Inferior parietal cortex (tissue), 1 donor: ENCODE measurements at regions not wholly inside any gene's neighbourhood (a gene's known extent, or its start where the extent isn't known, plus 50 kb on each side); places are given as distances from the start of the nearest gene placed in this dataset.

Experiments used
- DNase-seq: peaks from one replicate; pipeline ENCODE4 v3.0.0-alpha.2; 2016; ENCODE audit errors: extremely low spot score

DNA sequence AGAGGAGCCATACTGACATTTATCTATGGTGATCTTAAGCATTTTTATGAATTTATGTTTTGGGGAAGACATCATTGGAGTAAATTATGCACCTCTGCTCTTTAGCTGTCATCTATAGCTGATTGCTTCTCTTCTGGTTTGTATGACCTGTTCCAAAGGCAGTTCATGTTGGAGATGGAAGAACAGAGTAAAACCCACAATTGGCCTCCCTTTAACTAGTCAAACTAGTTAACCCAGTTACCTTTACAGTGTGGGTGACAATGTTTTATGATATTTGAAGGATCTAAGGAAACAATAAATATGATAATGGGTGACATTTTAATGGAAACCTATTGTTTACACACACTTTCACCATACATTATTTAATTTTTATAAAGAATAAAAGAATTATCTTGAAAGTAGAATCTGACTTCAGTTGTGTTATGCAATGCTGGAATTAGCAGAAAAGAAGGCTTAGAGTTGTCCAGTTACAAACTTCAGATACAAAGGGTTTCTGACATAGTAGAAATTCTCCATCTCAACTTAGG lies 263.5 kb downstream of the NFKBIZ start:
- DNase-seq, result no peak

DNA sequence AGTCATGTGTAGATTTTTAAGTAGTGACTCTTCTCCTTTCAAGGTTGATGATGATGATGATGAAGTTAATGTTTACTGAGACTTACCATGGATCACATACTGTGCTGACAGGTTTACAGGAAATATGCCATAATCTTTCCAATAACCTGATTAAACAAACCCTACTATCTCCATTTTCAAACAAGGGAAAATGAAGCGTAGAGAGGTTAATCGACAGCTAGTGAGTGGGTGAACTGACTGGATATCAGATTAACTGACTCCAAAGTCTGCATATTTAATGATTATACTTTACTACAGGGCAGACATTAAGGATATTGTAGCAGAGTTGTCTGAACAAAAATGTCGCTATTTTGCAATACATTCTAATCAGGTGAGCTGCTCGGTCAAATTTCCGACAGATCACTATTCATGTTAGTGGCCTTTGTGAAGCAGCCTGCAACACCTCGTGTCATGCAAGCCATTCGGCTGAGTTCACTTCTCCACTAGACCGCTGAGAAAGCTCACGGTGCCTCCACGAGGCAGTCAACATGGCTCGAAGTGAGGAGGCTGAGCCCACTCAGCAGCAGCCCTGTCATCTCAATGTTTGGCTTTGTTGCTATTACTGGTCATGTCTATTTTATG lies 264.2 kb downstream of the NFKBIZ start:
- no peak for DNase-seq

DNA sequence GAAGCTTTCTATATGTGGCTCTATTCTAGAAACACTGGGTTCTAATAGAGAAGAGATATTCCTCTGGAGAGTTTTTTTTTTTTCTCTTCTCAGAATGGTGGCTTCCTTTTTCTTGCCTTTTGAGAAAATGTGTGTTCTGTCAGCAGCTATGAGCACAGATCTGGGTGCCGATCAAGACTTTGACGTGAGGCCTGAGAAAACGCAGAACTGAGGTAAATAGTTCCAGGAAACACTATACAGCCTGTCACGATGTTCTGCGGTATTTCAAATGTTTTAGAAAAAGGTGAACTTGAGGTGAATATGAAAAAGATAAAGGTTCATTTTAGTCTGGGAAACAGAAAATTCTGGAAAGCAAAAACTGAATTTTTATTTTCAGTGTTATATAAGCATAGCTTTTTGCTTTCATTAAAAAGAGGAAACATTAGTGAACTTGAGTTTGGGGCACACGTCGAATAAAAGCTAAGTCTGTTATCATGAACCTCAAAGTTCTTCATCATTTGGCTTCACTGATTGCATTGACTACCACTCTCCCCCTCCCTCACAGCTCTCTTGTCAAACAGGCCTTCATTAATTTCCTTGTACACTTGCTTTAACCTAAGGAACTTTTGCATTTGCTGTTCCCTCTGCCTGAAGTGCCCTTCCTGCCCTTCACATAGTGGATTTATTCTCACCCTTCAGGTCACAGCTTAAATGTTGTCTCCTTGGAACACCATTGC lies 265.1 kb downstream of the NFKBIZ start:
- no peak for DNase-seq

DNA sequence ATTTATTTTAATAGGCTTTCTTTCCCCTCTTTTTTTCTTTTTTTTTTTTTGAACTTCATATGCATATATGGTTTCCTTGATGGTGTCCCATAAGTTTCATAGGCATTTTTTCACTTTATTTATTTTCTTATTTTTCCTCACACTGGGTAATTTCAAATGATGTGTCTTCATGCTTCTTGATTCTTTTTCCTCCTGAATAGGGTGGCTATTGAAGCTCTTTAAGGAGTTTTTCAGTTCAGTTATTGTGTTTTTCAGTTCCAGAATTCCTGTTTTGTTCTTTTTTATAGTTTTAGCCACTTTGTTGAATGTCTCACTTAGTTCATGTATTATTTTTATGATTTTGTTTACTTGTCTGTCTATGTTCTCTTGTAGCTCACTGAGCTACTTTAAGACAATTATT lies 273.2 kb downstream of the NFKBIZ start:
- no peak for DNase-seq

DNA sequence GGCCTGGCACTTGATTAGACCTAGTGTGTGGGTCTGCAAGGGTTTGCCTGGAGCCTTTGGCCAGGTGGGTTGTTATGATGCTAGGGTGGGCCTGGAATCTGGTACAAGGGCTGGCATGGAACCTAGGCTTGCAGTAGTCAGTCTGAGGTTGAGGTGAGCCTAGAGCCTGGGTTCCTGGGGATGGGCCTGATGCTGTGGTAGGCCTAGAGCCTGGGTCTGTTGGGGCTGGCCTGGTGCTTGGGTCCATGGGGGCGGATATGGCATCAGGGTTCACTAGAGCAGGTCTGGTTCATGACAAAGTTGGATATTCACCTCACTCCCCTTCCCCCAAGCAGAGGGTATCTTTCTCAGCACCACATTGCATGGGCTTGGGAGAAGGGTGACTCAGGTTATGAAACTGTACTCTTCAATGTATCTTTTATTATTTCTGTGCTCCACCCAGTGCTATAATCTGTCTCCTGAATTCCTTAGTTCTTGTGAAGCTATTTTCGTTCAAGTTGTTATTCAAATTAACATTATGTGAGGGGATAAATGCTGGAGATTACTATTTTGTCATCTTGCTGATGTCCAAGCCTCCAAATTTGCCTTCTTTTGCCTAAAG lies 274.4 kb downstream of the NFKBIZ start:
- DNase-seq, result no peak

DNA sequence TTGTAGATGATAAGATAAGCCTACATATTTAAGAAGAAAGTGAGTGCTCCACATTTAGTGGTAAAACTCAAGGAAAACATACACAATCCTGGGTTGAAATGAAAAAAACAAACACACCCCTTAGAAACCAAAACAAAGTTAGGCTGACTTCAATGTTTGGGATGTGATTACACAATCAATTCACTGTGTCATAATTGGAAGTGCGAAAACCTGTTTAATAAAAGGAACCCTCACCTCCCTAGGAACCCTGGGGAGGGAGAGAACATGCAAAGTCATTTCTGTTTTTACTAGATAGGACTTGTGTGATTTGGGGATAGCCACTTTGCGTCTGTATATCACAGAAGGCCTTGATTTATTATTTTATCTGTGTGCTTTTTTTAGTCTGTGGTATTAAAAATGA lies 275.0 kb downstream of the NFKBIZ start:
- no peak for DNase-seq

DNA sequence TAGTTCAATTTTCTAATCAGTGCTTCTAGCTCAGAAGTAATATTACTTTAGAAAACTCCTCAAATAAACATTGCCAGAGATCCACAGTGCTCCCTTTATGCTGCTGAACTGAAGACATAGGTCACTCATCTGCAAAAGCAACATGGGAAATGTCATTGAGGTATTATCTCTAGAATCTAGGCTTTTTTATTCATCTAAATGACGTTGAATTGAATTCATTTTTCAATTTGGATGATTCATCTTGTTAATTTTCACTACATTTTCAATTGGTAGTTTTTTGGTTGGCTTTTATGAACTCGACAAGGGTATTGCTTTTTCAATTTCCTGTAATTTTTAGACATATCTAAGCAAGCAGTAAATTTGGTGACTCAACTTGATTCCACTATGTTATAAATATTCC lies 275.4 kb downstream of the NFKBIZ start:
- DNase-seq, result no peak

DNA sequence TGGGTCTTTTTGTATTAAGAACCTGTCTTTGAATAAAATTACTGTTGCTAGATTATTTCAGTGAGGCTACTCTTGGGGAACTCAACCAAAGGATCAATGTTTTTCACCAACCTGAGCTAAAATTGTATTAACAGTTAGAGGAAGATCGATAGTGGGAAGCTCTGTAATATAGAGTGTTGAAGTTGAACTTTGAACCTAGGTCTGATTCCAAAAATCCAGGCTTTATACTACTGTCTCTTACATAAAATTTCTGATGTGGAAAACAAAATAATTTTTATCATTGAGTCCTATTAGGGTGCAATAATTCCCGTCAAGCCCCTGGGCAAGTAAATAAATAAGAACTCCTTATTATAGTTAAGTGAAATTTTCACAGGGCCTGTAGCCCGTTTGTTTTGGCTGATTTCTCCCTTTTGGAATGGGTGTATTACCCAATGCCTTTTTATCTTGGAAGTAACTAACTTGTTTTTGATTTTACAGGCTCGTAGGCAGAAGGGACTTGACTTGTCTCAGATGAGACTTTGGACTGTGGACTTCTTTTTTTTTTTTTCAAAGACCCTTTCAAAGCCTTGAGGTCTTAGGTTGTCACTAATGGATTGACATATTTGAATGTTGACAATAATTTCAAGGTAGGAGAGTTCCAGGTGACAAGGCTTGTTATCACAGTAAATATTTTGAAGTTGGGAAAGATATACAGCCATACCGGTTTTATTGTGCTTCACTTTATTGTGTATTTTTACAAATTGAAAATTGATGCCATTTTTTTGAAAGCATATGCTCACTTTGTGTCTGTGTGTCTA lies 276.1 kb downstream of the NFKBIZ start:
- no peak for DNase-seq

DNA sequence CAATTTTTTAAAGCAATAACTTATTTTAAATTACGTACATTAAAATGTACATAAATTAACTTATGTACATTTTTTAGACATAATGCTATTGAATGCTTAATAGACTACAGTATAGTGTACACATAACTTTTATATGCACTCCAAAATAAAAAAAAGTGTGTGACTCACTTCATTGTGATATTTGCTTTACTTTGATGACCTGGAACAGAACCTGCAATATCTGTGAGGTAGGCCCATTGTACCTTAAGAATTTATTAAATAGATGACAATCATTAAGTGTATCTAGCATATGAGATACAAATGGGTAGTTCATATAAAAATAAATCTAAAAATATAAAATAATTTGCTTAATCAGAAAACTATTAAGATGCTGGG lies 276.7 kb downstream of the NFKBIZ start:
- DNase-seq, result no peak

DNA sequence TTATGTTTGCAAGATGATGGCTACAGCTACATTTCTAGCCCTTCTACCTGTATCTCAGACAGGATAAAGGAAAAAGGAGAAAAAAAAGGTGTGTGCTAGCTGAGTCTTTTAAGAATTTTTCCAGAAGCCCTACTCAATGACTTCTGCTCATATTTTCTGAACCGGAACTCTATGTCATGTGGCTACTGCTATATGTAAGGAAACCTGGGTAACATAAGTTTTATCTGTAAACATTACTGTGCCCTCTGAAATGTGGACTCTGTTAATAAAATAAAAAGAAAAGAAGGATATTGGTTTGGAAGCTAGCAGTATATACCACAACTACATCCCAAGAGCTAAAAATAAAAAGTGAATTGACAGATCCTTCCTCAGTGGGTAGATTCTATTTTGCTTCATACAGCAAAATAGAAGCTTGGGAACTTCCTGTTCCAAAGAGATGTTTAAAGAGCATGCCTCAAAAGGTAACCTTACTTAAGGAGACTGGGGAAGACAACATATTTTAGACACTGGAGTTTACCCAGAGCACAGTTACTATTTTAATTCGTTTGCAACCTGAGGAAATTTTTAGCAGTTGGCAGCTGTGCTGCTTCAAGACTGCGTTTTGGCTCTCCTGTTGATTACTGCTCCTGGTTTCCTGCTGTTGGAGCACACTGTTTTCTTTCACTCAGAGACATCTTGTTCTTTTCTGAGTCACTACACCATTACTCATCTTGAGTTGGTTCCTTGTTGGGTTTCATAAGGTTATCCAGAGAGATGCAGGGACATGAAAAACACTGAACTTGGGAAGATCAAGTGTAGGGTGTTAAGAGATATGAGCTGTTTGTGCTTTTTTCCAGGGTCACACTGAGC lies 280.7 kb downstream of the NFKBIZ start:
- peak; percentile 69 for DNase-seq

DNA sequence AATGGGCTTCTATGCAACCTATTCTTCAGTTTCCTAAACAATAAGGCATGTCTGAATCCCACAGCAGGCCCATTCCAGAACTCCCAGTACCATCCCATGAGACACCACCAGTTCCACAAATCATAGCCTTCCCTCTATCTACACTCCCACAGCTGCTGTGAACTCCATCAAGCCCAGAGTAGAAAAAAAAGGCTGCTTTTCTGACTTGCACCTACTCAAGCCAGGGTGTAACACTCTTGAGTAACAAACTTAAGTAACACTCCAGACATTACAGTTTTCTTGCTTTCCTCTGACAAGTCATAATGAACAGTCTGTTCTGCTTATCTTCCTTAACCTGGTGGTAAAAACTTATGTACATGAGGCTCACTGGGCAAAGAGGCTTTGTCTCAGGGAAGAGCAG lies 283.1 kb downstream of the NFKBIZ start:
- DNase-seq, result no peak

DNA sequence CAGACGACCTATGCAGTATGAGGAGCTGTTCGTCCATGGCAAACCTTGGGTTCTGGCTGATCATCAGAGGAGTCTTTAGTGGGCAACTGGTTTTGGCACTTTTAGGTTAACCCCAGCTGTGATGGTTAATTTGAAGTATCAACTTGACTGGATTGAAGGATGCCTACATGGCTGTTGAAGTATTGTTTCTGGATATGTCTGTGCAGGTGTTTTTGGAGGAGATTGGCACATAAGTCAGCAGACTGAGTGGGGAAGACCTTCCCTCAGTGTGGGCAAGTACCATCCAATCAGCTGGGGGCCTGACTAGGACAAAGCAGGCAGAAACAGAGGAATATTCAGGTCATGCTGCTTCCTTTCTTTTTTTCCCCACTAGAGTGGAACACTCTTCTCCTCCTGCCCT lies 284.1 kb downstream of the NFKBIZ start:
- DNase-seq, result no peak

DNA sequence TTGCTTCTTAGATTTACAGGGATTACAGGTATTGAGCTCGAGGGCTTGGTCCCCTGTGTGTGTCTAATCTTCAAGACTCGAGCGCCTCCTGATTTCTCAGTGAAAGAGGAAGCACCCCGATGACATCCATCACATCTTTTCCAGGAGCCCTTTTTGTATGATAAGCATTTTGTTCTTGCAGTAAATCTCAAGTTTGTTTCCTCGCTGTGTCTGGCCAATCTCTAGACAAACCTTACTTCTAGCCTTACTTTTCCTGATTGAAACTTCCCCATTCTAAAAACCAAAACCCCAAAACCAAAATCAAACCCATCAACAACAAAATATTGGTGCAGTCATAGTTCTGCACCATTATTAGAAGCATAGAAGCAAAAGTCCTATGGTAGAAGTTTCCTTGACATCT lies 286.0 kb downstream of the NFKBIZ start:
- DNase-seq, result no peak

DNA sequence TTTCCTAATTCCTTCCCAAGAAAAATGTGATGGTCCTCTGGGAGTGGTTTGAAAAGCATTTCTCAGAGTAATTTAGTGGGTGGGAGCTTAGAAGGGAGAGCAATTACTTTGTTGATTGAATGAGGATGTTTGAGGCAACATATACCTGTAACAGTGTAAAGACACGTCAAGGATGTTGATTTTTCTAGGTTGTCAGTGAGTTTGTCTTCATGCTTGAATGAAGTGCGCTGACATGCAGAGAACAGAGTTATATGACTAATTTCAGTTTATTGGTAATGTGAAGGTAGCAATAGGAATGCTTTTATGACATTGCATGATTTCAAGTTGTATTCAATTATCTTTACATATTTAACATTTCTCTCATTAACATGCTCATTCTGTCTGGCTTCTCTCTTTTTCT lies 286.9 kb downstream of the NFKBIZ start:
- no peak for DNase-seq

DNA sequence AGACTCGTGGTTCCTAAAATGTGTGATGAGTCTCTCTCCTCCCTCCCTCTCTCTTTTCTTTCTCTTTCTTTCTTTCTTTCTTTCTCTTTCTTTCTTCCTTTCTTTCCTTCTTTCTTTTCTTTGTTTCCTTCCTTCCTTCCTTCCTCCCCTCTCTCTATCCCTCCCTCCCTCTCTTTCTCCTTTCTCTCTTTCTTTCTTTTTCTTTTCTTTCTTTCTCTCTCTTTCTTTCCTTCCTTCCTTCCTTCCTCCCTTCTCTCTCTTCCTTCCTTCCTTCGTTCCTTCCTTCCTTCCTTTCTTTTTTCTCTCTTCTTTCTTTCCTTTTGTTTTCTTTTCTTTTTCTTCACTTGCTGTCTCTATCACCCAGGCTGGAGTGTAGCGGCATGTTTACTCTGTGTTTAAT lies 290.8 kb downstream of the NFKBIZ start:
- DNase-seq, result no peak

DNA sequence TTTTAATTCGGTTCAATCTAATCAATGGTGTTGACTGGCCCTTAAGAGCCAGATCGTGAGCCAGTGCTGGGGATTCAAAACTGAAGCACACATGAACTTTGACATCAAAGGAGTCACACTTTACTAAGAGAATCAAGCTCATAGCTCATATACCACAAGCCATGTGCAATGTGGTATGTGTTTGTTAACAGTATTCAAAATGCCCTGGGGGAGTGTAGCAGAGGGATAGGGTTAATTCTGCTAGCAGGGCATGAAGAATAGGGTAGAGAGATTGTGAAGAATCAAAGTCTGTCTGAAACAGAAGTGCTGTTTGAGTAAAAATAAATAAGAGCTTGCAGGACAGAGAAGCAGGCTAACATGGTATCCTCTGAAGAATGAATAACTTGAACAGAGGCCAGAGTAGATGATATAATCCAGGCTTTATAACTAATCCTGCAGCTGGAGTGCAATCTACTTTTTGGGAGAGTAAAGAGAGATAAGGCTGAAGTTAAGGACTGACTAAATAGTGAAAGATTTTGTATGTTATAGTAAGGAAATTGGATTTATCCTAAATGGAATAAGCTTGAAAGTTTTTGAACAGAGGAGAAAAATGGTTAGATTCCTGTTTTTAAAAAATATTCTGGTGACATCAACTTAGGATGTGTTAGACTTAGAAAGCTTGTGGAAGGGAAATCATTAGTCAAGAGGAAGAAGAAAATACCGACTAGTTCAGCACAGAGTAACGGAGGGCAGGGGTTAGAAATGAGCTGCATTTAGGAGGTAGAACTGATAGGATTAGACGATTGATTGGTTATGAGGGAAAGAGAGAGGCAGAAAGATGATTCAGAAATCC lies 292.0 kb downstream of the NFKBIZ start:
- no peak for DNase-seq

DNA sequence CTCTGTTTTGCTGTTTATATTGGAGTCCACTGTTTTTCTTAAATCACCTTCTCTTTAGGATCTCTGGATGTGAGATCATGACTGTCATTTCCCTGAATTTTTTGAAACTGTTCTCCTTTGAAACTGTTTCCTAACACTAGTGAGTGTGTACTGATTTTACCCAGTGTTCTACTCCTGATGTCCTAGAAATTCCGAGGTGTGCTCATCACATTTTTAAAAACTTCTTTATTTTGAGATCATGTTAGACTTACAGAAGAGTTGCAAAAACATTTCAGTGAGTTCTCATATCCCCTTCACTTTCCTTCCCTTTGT lies 292.6 kb downstream of the NFKBIZ start:
- no peak for DNase-seq

DNA sequence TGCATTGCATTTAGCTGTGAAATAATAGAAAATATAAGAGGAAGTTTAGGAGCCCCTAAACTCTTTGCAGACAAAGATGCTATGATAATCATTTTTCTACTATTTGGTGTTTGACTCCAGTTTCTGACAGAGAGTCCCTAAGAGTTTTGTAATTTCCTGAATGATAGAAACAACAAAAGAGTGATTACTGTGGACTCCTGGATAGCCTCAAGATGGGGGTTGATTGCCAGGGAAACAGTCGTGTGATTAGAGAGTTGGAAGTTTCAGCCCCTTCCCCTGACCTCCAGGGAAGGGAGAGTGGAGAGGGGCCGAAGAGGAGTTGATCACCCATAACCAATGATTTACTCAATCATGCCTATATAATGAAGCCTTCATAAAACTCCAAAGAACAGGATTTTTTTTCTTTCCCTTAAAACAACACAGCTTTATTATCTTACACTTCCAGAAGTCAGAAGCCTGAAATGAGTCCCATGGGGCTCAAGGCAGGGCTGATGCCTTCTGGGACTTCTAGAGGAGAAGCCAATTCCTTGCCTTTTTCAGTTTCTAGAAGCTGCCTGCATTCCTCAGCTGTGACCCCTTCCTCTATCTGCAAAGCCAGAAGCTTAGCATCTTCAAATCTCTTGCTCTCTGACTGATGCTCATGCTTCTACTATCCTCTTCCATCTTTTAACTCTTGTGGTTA lies 292.3 kb upstream of the ZPLD1 start:
- DNase-seq, result no peak

DNA sequence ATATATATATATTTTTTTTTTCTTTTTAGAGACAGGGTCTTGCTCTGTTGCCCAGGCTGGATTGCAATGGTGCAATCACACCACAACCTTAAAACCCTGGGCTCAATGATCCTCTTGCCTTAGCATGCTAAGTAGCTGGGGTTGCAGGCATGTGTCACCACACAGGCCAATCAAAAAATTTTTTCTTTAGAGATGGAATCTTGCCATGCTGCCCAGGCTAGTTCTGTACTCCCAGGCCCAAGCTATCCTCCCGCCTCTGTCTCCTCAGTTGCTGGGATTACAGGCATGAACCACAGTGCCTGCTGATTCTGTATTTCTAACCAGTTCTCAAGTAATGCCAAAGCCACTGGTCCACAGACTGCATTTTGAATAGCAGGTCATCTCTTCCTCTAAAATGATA lies 291.3 kb upstream of the ZPLD1 start:
- DNase-seq, result no peak

DNA sequence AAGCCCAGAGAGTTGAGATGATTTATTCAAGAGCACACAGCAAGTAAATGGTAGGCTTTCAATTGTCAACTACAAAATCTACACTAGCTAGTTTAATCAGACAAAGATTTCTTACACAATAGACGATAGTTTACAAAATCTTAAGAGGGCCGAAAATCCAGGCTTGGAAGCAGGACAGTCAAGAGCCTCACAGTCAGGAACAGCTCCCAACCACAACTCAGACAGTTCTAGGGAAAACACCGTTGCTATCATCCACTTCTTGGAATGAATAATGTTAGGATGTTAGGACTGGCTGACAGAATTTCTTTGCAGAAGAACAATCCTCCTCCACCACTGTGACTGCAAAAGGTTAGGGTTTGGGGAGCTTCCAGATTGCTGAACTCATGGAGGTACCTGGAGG lies 290.8 kb upstream of the ZPLD1 start:
- no peak for DNase-seq
